T-helper 2 cell treated with Interferon-gamma antibody and Interleukin-4, amounts not matched to agents 100 ng/mL and 5 ng/mL, for 36 hours (primary cell): ENCODE measurements at regions not wholly inside any gene's neighbourhood (a gene's known extent, or its start where the extent isn't known, plus 50 kb on each side); places are given as distances from the start of the nearest gene placed in this dataset.
"Not testable (repeated sequence)": the region's sequence is repeated elsewhere in the genome, so short reads cannot be mapped to it uniquely, and the experiment has no call there.

Experiments
- intact Hi-C: fragments of 100-400 bp; cut with micrococcal nuclease; formaldehyde crosslinking; loops from one replicate; pipeline ENCODE4 v1.15.1; 2023

DNA sequence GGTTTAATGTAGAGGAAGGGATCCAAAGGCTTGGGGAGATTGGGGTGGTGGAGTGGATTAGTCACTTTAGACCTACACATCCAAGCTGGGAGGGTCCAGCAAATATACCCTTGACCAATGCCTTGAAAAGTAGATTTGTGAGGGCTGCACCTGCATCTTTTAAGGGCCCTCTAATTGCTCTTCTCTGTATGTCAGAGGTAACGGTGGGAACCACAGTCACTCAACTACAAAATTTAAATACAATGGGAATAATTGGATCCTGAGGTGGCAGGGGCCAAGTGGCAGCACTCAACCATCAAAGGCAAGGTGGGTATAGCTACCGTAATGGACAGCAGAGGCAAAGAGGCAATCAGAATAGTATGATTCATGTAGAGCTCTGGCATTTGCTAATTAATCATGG is 833.7 kb upstream of the ARRDC3 start:
- intact Hi-C loops = not testable (repeated sequence)

DNA sequence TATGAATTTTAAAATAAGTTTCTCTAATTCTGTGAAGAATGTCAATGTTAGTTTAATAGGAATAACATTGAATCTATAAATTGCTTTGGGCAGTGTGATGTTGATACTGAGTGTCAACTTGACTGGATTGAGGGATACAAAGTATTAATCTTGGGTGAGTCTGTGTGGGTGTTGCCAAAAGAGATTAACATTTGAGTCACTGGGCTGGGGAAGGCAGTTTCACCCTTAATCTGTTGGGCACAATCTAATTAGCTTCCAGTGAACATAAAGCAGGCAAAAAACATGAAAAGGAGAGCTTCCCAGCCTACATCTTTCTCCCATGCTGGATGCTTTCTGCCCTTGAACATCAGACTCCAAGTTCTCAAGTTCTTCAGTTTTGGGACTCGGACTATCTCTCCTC is 832.0 kb upstream of the ARRDC3 start:
- intact Hi-C loops = no loop called here

DNA sequence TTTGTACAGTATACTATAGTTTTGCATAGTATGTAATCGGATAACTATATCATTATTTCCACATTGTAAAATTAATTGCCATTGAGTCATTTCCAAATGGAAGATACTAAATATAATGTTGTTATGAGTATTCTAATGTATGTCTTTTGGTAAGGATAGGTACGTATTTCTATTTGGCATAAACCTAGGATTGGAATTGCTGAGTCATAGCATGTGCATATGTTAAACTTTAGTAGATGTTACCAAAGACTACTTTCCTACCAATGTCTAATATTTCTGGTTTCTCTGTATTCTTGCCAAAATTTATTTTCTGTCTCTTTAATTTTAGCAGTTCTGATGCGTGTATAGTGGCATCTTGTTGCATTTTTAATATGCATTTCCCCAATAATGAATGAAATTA is 825.1 kb upstream of the ARRDC3 start:
- intact Hi-C loops = no loop called here

DNA sequence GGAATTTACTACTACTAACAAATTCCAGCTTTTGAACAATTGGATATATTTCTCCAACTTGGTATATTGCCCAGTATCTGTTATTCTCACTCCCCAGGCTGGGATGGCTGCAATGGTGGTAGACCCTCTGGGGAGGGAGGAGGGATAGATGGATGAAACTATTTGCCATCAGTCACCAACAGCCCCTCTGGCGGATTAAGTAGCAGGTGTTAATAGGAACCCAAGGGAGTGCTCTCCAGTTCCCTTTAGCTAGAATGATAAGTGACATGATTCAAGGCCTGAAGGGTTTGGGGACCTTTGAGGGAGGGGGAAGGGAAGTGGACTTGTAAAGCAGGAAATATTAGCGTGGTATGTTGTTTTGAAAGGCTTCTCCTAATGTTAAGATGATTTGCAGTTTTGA is 824.0 kb upstream of the ARRDC3 start:
- intact Hi-C loops = no loop called here

DNA sequence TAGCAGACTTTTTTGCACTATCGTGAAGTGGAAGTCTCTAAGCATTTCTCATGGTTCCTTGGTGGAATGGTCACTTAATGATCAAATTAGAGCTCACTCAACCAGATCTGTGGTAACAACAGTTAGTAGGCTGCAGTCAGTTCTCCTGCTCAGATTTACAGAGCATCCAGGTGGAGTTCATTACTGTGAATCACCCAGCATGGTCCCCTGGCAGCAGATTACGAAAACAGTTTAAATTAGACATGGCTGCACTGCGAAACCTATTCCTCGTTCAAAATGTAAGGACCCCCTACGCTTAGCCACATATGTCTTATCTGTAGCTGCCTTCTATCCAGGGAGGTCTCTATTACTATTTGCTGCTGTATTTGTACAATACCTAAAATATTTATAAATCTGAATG is 823.6 kb upstream of the ARRDC3 start:
- intact Hi-C loops = no loop called here

DNA sequence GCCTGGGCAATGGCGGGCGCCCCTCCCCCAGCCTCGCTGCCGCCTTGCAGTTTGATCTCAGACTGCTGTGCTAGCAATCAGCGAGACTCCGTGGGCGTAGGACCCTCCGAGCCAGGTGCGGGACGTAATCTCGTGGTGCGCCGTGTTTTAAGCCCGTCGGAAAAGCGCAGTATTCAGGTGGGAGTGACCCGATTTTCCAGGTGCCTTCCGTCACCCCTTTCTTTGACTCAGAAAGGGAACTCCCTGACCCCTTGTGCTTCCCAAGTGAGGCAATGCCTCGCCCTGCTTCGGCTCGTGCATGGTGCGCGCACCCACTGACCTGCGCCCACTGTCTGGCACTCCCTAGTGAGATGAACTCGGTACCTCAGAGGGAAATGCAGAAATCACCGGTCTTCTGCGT is 815.9 kb upstream of the ARRDC3 start:
- intact Hi-C loops = not testable (repeated sequence)

DNA sequence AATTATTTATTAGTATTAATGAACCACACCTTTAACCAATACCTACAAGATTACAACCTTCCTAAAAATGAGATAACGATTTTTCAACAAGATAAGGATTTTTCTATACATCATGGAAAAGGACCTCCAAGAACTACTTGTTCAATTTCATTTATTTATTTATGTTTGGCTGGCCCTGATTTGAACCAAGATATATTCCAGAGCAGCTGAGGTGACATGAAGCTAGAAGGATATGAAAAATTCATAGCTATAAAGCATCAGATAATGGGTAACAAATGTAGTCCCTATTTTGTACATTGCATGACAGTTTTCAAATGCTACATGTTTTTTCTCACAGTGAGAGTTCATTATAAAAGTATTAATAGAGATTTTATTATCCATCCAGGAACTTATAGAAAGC is 798.5 kb upstream of the ARRDC3 start:
- intact Hi-C loops = no loop called here

DNA sequence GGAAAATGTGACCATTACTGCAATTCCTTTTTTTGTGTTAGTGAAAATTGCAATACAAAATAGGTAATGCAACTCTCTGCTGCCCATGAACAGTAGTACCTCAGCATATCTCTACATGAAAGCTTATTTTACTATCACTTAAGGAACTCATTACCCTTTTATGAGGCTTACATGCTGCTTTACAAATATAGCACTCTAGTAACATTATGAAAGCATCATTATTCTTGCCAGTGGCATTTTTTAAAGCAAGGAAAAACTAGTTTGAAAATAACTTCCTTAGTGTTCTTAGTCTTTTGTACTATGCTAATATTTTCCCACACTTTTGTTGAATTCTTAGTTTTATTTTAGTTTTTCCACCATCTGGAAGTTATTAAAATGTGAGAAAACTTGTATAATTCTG is 797.3 kb upstream of the ARRDC3 start:
- intact Hi-C loops = no loop called here

DNA sequence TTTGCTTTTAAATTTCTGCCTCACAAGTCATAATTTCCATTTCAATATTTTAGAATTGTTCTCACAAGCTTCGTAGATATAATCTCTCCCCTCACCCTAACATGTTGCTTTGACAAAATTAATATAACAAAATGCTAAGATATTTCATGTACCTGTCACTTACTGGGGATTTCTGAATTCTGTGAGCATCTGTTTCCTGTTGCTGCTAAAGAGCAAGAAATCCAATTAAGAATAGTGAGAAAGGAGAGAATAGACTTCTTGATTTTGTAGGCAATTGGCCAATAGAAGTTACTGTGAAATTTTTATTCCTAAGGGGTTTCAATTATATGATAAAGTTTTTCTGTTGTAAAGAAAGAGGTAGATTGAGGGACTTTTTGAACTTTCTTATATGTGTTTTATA is 796.5 kb upstream of the ARRDC3 start:
- intact Hi-C loops = no loop called here

DNA sequence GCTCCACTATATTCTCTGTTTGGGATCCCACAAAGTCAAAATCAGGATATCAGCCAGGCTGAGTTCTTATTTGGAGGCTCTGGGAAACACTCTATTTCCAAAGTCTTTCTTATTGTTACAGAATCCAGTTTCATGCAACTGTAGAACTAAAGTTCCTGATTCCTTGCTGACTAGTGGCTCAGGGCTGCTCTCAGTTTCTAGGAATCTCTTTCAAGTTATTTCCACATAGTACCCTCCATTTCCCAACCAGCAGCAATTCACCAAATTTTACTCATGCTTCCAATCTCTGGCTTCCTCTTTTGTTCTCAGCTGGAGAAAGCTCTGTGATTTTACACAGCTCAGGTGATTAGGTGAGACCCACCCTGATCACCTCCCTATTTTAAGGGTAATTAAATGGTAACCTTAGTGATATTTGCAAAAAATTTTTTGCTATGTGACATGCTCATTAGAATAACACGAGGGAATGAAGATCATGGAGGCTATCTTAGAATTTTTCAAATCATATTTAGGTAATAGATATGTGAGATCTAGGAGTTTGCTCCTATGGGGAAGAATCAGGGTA is 794.9 kb upstream of the ARRDC3 start:
- intact Hi-C loops = no loop called here

DNA sequence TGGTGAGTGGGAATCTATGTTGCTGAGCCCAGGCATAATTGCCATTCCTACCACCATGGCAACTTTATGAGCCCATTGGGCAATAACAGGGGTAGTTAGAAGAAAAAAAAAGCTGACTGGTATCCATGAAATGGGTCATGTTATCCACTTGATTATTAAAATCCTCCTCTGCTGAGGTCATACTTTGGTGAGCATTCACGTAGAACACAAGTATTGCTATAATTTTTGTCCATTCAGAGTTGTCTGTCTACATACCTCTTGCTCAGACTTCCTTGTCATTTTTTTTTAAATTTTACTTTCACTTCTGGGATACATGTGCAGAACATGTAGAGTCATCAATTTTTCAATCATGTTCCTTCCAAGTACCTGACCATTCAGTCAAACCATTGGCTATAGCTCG is 780.8 kb upstream of the ARRDC3 start:
- intact Hi-C loops = no loop called here

DNA sequence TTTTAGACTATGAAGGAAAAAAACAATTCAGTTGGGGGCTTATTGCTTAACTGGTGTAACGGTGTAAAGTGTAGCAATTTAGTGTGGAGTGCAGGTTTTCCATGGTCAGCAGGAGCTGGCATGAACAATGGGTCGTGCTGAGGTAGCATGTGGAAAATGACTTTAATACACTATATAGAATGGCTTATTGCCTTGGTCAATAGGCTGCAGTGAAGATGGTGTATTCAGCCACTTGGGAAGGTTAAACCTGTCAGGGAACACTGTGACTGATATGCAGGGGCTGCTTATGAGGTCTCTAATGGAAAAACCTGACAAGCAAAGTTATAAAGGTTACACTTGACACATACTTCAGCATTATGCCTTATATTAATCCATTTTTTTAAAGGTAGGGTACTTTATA is 764.7 kb upstream of the ARRDC3 start:
- intact Hi-C loops = no loop called here

DNA sequence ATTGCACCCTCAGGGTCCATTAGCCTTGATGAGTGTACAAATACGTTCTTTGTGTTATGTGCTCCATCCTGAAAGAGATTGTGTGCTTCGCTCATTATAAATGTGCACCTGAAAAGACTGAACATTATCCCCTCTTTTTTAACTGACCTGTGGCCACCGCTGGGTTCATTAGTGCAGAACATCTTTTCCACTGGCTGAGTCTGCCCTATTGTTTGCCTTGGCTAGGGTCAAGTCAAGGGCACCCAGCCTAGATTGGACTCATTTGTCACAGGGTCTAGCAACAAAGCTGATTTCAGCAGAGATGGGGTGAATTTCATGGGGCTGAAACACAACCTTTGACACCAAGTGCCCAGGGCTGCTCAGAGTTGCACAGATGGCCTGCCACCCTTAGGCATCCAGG is 764.1 kb upstream of the ARRDC3 start:
- intact Hi-C loops = no loop called here

DNA sequence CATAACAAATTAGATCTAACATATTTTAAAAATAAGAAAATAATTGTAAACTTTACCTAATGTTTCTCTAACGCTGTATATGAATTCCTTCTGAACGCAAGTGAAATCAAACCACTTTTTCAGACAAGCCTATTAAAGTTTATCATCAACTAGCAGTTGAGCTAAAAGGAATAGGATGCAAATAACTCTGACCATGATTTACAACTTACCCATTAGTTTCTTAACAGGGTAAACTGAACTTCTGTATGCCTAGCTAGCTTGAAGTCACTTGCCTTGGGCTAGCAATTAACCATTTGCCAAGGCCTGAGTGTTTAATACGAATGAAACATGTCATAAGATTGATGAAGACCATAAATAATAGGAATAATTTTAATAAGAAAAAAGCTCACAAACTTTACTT is 762.7 kb upstream of the ARRDC3 start:
- intact Hi-C loops = no loop called here

DNA sequence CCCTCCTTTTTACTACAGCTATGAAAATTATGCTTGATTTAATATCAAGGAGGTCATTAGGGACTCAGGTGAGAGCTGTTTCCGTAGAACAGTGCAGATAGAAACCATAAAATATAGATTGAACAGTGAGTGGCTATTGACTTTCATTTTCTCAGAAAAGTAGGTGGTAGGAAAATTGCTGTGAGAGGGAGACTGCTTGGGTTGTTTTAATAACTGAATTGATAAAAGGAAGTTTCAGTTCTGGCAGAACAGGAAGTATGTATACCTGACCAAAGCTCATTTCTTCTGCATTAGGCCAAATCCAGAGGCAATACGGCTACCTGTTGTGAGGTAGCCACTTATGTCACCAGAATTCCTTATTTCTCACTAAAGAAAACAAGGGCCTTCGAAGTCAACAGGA is 761.7 kb upstream of the ARRDC3 start:
- intact Hi-C loops = no loop called here

DNA sequence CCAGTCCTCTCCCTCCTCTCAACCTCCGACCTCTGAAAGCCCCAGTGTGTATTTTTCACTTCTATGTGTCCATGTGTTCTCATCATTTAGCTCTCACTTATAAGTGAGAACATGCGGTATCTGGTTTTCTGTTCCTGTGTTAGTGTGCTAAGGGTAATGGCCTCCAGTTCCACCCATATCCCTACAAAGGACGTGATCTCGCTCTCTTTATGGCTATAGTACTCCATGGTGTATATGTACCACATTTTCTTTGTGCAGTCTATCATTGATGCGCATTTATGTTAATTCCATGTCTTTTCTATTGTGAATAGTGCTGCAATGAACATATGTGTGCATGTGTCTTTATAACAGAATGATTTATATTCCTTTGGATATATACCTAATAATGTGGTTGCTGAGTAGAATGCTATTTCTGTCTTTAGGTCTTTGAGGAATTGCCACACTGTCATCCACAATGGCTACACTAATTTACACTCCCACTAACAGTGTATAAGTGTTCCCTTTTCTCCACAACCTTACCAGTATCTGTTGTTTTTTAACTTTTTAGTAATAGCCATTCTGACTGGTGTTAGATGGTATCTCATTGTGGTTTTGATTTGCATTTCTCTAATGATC is 749.3 kb upstream of the ARRDC3 start:
- intact Hi-C loops = not testable (repeated sequence)

DNA sequence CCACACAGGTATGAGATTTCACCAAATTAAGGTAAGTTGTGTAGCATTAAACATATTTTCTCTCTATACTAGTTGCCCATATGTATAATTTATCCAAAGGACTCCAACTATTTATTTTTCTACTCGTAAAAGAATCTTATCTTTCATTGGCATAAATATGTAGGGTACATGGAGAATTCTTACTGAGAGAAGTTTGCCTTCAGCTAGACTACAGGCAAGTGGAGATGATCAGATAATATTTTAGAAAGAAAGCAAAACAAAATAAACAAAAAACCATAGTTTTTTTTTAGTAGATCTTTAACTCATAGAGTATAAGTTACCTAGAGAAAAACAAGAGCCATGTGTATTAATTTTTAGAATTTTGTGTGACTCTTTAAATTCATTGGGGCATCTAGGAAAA is 743.1 kb upstream of the ARRDC3 start:
- intact Hi-C loops = no loop called here

DNA sequence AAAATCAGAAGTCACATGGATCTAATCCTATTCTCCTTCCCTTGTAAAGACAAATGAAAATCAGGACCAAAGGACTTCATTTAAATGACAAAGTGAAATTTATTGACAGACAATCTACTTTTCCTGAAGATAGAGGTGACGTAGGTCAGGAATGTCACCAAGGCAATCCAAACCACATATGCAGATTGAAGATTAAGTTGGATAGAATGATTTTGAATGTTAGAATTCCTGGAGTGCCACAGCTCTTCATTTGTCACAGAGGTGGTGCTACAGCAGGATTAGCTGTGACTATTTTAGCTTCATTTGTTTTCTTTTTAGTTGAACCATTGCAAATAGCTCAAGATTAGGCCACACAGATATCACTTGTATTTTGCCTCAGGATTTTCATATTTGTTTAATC is 736.0 kb upstream of the ARRDC3 start:
- intact Hi-C loops = no loop called here

DNA sequence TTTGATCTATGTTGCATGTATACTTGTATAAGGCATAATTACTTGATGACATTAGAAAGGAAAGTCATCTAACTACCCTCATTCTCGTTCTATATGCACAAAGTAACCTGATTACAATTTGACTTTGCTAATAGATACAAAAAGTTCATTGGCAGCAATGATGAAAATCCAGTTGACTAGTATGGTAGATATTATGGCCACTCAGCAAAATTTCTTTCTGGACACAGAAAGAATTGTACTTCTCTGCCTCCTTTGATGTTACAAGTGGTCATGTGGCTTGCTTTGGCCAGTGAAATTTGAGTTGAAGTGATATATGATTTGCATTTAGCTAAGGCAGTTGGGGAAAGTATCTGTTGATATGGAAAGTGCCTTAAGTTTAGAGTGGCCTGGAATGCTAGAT is 723.7 kb upstream of the ARRDC3 start:
- intact Hi-C loops = no loop called here

DNA sequence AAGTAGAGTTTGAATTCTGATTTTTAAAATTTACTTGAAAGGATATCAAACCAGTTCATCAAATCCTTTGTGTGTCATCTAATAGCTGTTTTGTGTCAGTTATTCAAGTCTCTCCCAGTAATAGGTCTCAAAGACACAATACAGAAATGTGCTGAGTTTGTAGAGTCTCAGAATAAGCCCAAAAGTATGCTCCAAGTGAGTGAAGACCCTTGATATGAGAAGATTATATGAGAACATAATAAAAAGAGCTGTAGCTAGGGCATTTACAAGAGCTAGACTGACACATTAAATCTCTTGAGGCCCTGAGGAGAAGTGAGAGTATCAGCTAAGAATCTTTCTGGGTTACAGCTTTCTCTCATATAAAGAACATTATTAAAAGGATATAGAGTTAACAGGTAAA is 721.0 kb upstream of the ARRDC3 start:
- intact Hi-C loops = no loop called here

DNA sequence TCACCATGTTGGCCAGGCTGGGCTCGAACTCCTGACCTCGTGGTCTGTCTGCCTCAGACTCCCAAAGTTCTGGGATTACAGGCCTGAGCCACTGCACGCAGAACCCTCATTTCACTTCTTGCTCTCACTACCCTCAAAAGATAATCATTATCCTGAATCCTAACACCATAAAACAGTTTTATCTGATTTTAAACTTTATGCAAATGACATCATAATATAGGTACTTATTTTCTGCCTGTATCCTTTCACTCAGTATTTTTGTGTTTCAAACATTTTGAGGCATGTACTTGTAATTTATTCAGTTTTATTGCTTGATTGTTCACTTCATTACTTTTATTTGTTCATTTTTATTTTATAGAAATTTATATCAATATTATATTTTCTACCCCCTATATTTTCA is 719.2 kb upstream of the ARRDC3 start:
- intact Hi-C loops = no loop called here

DNA sequence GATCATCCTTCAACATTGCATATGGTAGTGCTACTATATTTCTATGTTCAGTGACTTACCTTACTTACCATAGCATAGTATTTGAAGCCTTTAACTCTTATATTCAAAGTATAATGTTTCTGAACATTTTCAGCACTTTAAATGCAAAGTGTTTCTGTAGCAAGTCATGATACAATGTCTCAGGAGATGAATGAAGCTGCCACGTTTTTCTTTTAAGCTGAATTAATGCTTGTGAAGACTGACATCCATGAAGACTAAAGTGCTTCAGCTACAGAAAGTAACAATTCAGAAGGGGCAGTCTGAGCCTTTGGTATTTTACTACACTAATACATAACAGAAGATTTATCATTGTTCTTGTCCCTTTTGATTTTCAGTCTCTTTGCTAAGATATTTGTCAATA is 709.1 kb upstream of the ARRDC3 start:
- intact Hi-C loops = no loop called here

DNA sequence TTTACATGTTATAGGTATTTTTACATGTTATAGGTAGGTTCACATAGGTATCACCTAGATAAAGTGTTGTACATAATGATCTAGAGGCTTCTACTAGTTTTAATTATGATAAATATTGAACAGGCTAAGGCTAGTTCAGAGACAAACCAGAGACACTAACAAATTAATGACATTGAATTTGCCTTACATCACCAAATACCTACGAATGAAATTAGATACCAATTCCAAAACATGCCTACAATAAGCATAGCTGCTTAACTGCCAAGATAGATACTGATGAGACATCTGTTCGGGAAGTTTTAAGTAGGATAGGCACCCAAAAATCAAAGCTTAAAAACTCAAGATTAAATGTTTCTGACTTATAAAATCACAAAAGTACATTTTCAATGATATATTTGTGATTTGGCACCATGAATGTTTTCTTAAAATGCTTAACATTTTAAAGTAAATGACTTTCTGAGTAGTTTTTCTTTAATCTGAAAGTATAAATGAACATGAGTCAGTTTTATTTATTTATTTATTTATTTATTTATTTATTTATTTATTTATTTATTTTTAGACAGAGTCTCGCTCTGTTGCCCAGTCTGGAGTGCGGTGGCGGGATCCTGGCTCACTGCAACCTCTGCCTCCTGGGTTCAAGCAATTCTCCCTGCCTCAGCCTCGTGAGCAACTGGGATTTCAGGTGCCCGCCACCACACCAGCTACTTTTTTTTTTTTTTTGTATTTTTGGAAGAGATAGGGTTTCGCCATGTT is 703.1 kb upstream of the ARRDC3 start:
- intact Hi-C loops = no loop called here
